SK-N-SH treated with all-trans-retinoic acid at 6 μM for 48 hours (cell line): ENCODE measurements at regions not wholly inside any gene's neighbourhood (a gene's known extent, or its start where the extent isn't known, plus 50 kb on each side); places are given as distances from the start of the nearest gene placed in this dataset.

Source experiments
- ATAC-seq: fragments of 200-7000 bp; cut with Tn5 transposase; 3 replicates; pipeline ENCODE4 v1.9.1; 2020; ENCODE audit warnings: mild to moderate bottlenecking, moderate library complexity
- ARNTL ChIP-seq: fragments of 450-650 bp; formaldehyde crosslinking; IDR thresholded peaks from 2 replicates; pipeline ENCODE4 v1.5.0; 2020; ENCODE audit warnings: low read depth, mild to moderate bottlenecking, moderate library complexity, borderline replicate concordance
- BACH2 ChIP-seq: fragments of 250-450 bp; sonication (Bioruptor Pico); IDR thresholded peaks from 2 replicates; pipeline ENCODE4 v1.9.0; 2021; ENCODE audit warnings: mild to moderate bottlenecking, borderline replicate concordance
- CREB5 ChIP-seq: fragments of 250-450 bp; sonication (Bioruptor Pico); IDR thresholded peaks from 2 replicates; pipeline ENCODE4 v1.5.1; 2020; ENCODE audit warnings: low read depth, mild to moderate bottlenecking, moderate library complexity
- CSDC2 ChIP-seq: fragments of 250-450 bp; sonication (Bioruptor Pico); IDR thresholded peaks from 2 replicates; pipeline ENCODE4 v1.5.0; 2020; ENCODE audit warnings: mild to moderate bottlenecking, moderate library complexity
- GLIS3 ChIP-seq: fragments of 250-450 bp; sonication (Bioruptor Pico); IDR thresholded peaks from 2 replicates; pipeline ENCODE4 v1.5.0; 2020; ENCODE audit warnings: mild to moderate bottlenecking, moderate library complexity
- ISL1 ChIP-seq: fragments of 250-450 bp; sonication (Bioruptor Pico); IDR thresholded peaks from 2 replicates; pipeline ENCODE4 v2.1.2; 2022; ENCODE audit warnings: mild to moderate bottlenecking, moderate library complexity
- OSR1 ChIP-seq: fragments of 250-450 bp; sonication (Bioruptor Pico); IDR thresholded peaks from 2 replicates; pipeline ENCODE4 v1.8.0; 2022; ENCODE audit warnings: moderate library complexity, mild to moderate bottlenecking, inconsistent platforms
- PATZ1 ChIP-seq: fragments of 250-450 bp; sonication (Bioruptor Pico); IDR thresholded peaks from 2 replicates; pipeline ENCODE4 v1.8.0; 2020; ENCODE audit warnings: mild to moderate bottlenecking, moderate library complexity, borderline replicate concordance
- POU6F1 ChIP-seq: fragments of 250-450 bp; sonication (Bioruptor Pico); IDR thresholded peaks from 2 replicates; pipeline ENCODE4 v1.8.0; 2021; ENCODE audit warnings: low read depth, mild to moderate bottlenecking, moderate library complexity, borderline replicate concordance
- PPARA ChIP-seq: fragments of 250-450 bp; sonication (Bioruptor Pico); IDR thresholded peaks from 2 replicates; pipeline ENCODE4 v1.5.0; 2020; ENCODE audit warnings: mild to moderate bottlenecking, borderline replicate concordance
- RARB ChIP-seq: fragments of 250-450 bp; sonication (Bioruptor Pico); IDR thresholded peaks from 2 replicates; pipeline ENCODE4 v1.8.0; 2021; ENCODE audit warnings: mild to moderate bottlenecking, moderate library complexity
- SNAI2 ChIP-seq: fragments of 250-450 bp; sonication (Bioruptor Pico); IDR thresholded peaks from 2 replicates; pipeline ENCODE4 v1.5.0; 2020; ENCODE audit warnings: mild to moderate bottlenecking, moderate library complexity
- TCF4 ChIP-seq: fragments of 250-450 bp; sonication (Bioruptor Pico); IDR thresholded peaks from 2 replicates; pipeline ENCODE4 v1.8.0; 2021; ENCODE audit warnings: mild to moderate bottlenecking, moderate library complexity, borderline replicate concordance
- TOX ChIP-seq: fragments of 250-450 bp; sonication (Bioruptor Pico); IDR thresholded peaks from 2 replicates; pipeline ENCODE4 v1.8.0; 2021; ENCODE audit warnings: mild to moderate bottlenecking, moderate library complexity, borderline replicate concordance
- ZC3H10 ChIP-seq: fragments of 250-450 bp; sonication (Bioruptor Pico); IDR thresholded peaks from 2 replicates; pipeline ENCODE4 v1.5.1; 2021; ENCODE audit warnings: mild to moderate bottlenecking, moderate library complexity
- ZFP3 ChIP-seq: fragments of 250-450 bp; sonication (Bioruptor Pico); IDR thresholded peaks from 2 replicates; pipeline ENCODE4 v1.5.0; 2020; ENCODE audit warnings: mild to moderate bottlenecking, moderate library complexity
- ZFP30 ChIP-seq: fragments of 450-650 bp; formaldehyde crosslinking; IDR thresholded peaks from 2 replicates; pipeline ENCODE4 v1.5.0; 2022; ENCODE audit warnings: mild to moderate bottlenecking, moderate library complexity
- ZNF565 ChIP-seq: fragments of 450-650 bp; formaldehyde crosslinking; conservative IDR thresholded peaks from 2 replicates; pipeline ENCODE4 v1.5.0; 2020; ENCODE audit warnings: low read depth, mild to moderate bottlenecking, moderate library complexity
- ZNF70 ChIP-seq: fragments of 450-650 bp; formaldehyde crosslinking; IDR thresholded peaks from 2 replicates; pipeline ENCODE4 v1.5.0; 2020; ENCODE audit warnings: mild to moderate bottlenecking, moderate library complexity
- ZNF8 ChIP-seq: fragments of 450-650 bp; formaldehyde crosslinking; IDR thresholded peaks from 2 replicates; pipeline ENCODE4 v1.5.0; 2020; ENCODE audit warnings: mild to moderate bottlenecking, moderate library complexity
- TF ChIP-seq, protein P1 (sequence below): fragments of 250-450 bp; sonication (Bioruptor Pico); IDR thresholded peaks from 2 replicates; pipeline ENCODE4 v1.5.0; 2020; ENCODE audit warnings: mild to moderate bottlenecking, moderate library complexity

- TF ChIP-seq ZNF8 (CRISPR knock-in tag): no peak
- TF ChIP-seq PATZ1: no peak
- TF ChIP-seq CREB5 (CRISPR knock-in tag): no peak
- no peak for TF ChIP-seq ZNF565 (CRISPR knock-in tag)
- TF ChIP-seq OSR1 (CRISPR knock-in tag): no peak
- TF ChIP-seq BACH2 (CRISPR knock-in tag): no peak
- TF ChIP-seq ZFP30: no peak
- no peak for TF ChIP-seq ZNF70
- no peak for TF ChIP-seq ZFP3 (CRISPR knock-in tag)
- TF ChIP-seq, all 23 proteins: peak for 0
- ATAC-seq: no peak
These were observed 195.1 kb upstream of the CAND1 start for GRCh38 chr12:67074072-67074471.

GRCh38 chr12:67077617-67078016 lies 191.5 kb upstream of the CAND1 start:
- no peak for ATAC-seq
- TF ChIP-seq TCF4 (CRISPR knock-in tag): no peak
- no peak for TF ChIP-seq SNAI2
- no peak for TF ChIP-seq CSDC2 (CRISPR knock-in tag)
- no peak for TF ChIP-seq OSR1 (CRISPR knock-in tag)
- TF ChIP-seq TOX (CRISPR knock-in tag): no peak
- TF ChIP-seq ZNF70: no peak
- no peak for TF ChIP-seq CREB5 (CRISPR knock-in tag)
- no peak for TF ChIP-seq GLIS3 (CRISPR knock-in tag)
- TF ChIP-seq ZNF8 (CRISPR knock-in tag): no peak
- no peak for TF ChIP-seq POU6F1 (CRISPR knock-in tag)
- no peak for TF ChIP-seq ZFP30

GRCh38 chr12:67078957-67079356 lies 190.2 kb upstream of the CAND1 start:
- no peak for ATAC-seq
- TF ChIP-seq ZFP30 (no peak), ZNF70 (no peak), RARB (CRISPR knock-in tag) (no peak), ZC3H10 (no peak), ARNTL (CRISPR knock-in tag) (no peak), TCF4 (CRISPR knock-in tag) (no peak), TOX (CRISPR knock-in tag) (no peak), POU6F1 (CRISPR knock-in tag) (no peak), OSR1 (CRISPR knock-in tag) (no peak), SNAI2 (no peak), ZFP3 (CRISPR knock-in tag) (no peak), PATZ1 (no peak), BACH2 (CRISPR knock-in tag) (no peak), PPARA (no peak), CREB5 (CRISPR knock-in tag) (no peak), ISL1 (CRISPR knock-in tag) (no peak)
- TF ChIP-seq, protein P1, sequence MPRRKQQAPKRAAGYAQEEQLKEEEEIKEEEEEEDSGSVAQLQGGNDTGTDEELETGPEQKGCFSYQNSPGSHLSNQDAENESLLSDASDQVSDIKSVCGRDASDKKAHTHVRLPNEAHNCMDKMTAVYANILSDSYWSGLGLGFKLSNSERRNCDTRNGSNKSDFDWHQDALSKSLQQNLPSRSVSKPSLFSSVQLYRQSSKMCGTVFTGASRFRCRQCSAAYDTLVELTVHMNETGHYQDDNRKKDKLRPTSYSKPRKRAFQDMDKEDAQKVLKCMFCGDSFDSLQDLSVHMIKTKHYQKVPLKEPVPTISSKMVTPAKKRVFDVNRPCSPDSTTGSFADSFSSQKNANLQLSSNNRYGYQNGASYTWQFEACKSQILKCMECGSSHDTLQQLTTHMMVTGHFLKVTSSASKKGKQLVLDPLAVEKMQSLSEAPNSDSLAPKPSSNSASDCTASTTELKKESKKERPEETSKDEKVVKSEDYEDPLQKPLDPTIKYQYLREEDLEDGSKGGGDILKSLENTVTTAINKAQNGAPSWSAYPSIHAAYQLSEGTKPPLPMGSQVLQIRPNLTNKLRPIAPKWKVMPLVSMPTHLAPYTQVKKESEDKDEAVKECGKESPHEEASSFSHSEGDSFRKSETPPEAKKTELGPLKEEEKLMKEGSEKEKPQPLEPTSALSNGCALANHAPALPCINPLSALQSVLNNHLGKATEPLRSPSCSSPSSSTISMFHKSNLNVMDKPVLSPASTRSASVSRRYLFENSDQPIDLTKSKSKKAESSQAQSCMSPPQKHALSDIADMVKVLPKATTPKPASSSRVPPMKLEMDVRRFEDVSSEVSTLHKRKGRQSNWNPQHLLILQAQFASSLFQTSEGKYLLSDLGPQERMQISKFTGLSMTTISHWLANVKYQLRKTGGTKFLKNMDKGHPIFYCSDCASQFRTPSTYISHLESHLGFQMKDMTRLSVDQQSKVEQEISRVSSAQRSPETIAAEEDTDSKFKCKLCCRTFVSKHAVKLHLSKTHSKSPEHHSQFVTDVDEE: no peak
- TF ChIP-seq, all 23 proteins: peak for 0
